ENCODE measurements at regions not wholly inside any gene's neighbourhood (a gene's known extent, or its start where the extent isn't known, plus 50 kb on each side); places are given as distances from the start of the nearest gene placed in this dataset.

DNA sequence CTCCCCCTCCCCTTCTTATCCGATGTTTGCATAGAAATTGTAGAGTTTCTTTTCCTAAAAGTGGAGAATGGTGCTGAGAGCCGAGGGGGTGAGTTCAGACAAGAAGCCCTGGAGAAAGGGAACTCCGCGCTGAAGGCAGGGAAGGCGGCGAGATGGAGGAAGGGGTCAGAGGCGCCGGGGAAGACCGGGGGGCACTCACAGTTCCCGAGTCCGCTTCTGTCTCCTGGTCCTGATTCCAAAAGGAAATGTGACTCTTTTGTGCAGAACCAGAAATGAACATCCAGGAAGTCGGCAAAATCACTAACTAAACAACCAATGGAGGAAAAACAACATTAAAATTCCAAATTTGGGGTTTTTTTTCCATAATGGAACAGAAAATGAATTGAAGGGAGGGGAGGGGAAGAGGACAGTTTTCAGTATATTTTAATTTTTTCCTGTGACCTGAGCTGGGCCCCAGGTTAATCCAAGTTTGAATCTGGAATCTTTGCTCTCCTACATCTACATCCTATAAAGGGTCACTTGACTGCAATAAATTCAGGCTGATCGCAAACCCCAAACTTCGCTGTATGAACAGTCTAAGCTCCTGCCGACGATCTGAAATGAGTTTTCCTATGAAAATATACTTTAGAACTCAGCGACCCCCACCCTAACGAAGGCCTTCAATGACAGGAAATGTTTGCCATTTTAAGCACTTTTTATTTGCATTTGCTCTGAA lies 252.3 kb downstream of the C16orf95 start:
- no peak for DNase-seq
- TF ChIP-seq, protein P1, sequence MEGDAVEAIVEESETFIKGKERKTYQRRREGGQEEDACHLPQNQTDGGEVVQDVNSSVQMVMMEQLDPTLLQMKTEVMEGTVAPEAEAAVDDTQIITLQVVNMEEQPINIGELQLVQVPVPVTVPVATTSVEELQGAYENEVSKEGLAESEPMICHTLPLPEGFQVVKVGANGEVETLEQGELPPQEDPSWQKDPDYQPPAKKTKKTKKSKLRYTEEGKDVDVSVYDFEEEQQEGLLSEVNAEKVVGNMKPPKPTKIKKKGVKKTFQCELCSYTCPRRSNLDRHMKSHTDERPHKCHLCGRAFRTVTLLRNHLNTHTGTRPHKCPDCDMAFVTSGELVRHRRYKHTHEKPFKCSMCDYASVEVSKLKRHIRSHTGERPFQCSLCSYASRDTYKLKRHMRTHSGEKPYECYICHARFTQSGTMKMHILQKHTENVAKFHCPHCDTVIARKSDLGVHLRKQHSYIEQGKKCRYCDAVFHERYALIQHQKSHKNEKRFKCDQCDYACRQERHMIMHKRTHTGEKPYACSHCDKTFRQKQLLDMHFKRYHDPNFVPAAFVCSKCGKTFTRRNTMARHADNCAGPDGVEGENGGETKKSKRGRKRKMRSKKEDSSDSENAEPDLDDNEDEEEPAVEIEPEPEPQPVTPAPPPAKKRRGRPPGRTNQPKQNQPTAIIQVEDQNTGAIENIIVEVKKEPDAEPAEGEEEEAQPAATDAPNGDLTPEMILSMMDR (IDR thresholded peaks at IDR 0.05) = no peak
- Histone ChIP-seq H3K27ac (no peak overlapping the region), H3K36me3 (ENCODE audit: low read depth, missing control alignments) (no peaks in the 10 kb centered on the region), H3K4me1 (no peaks in the 10 kb centered on the region), H3K4me3 (no peak overlapping the region), H3K9me3 (no peaks in the 10 kb centered on the region), H3K27me3 (no peaks in the 10 kb centered on the region)
- WGBS, 2 donors = 46 to 47% methylated on average over 18 of the region's 18 CpGs
- intact Hi-C loops (cut with DNase I; ENCODE audit: low total_unique reads) = no loop called here

DNA sequence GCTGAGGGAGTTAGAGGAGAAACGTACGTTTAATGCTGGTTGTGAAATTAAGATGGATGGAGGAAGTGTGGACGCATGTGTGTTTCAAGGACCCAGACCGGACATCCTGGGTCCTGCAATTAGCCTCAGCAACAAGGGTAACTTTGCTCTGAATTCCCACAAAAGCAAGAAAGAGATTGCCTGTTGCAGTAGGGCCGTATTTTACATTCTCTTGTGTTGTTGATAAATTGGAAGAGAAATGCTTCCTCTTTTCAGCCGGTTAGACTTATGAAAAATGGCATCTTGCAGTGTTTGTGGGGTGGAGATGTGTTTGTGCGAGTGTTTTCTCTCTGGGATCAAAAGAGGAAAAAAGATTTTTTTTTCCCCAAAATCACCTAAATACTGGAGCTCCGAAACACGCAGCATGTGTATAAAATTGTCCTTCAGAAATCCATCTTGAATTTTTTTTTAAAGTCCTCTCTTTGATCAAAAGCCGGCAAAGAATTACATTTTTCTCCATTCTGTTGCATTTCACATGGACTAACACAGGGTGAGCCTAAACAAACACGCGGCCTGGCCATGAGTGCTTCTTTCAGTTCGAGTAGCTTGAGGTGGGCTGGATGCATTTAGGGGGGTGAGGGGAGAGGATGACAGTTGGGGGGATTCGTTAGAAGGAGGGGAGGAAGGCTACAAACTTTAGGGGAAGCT lies 251.6 kb downstream of the C16orf95 start:
- no peak overlapping the region for H3K27ac ChIP-seq
- no peaks in the 10 kb centered on the region for H3K9me3 ChIP-seq
- H3K27me3 ChIP-seq = no peaks in the 10 kb centered on the region
- H3K36me3 ChIP-seq (ENCODE audit: low read depth, missing control alignments) = no peaks in the 10 kb centered on the region
- WGBS, 2 donors = 49 to 59% methylated on average over 14 of the region's 14 CpGs
- H3K4me3 ChIP-seq = no peak overlapping the region
- TF ChIP-seq, protein P1 (IDR thresholded peaks at IDR 0.05) = no peak
- no peak for TF ChIP-seq POLR2A (IDR thresholded peaks at IDR 0.05)
- intact Hi-C loops (cut with DNase I; ENCODE audit: low total_unique reads) = no loop called here
- DNase-seq = no peak
- H3K4me1 ChIP-seq = no peaks in the 10 kb centered on the region

DNA sequence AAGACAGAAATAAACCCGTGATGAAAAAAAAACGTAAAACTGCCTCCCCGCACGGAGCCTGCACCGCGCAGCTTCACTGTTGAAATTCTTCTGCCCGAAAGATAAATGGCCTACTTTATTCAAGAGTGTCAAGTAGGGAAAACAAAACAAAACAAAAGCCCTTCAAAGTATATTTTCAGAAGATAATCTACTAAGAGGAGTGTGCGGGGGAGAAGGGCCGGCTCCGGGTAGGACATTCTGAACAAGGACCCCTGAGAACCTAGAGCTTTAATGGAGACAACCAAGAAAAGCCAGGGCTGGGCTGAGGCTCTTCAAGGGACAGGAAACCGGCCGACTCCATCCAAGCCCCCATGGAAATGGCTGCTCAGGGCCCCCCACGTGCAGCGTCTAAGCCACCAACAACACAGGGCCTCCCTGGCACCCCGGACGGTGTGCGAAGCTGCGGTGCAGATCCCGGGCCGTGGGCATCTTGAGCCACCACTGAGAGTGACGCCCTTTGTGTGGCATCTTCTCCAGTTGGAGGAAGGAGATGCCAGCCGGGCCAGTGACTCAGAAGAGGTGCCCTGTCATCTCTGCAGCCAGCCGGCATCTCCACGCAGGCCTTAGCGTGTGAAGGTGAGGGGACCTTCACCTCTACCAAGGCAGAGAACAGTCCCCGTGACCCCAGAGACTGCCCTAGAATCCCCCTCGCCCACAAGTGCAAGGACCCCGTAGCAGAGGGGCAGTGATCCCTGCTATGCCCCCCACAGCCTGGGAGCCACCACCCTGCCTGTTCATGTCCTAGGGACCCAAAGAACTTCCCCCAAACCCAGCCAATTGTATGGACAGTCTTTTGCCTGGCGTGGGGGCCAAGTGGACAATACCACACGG lies 250.8 kb downstream of the C16orf95 start:
- Histone ChIP-seq H3K4me3 (no peak overlapping the region), H3K9me3 (no peaks in the 10 kb centered on the region), H3K36me3 (ENCODE audit: low read depth, missing control alignments) (no peaks in the 10 kb centered on the region), H3K27ac (no peak overlapping the region), H3K27me3 (no peaks in the 10 kb centered on the region), H3K4me1 (no peaks in the 10 kb centered on the region)
- WGBS, 2 donors = 55 to 68% methylated on average over 20 to 26 of the region's 30 CpGs
- TF ChIP-seq, protein P1 (IDR thresholded peaks at IDR 0.05) = no peak
- no peak for TF ChIP-seq POLR2A (IDR thresholded peaks at IDR 0.05)
- intact Hi-C loops (cut with DNase I; ENCODE audit: low total_unique reads) = no loop called here
- no peak for DNase-seq

DNA sequence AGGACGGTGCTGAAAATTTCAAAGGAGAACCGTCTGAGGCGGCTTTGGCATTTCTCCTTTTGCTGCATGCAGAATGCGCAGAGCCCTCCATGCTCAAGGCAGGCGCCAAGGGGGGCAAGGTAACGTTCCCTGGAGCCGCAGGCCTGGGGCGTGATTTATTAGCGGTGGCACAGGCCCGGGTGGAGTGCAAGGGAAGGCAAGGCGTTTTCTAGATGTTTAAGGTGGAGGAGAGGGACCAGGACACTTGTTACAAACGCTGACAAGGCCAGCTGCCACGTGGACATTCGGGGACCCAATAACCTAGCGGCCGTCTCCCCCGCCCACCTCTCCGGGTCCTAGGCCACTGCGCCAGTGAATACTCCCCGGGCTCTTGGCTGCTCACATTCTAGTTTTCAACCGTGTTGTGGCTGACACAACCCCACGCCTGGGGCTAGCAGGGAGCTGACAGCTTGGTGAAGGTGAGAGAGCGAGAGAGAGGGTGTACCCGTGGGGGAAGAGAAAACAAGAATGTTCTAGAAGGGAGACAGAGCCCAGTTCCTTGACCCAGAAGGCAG lies 250.1 kb downstream of the C16orf95 start:
- intact Hi-C loops (cut with DNase I; ENCODE audit: low total_unique reads) = no loop called here
- no peaks in the 10 kb centered on the region for H3K36me3 ChIP-seq (ENCODE audit: low read depth, missing control alignments)
- H3K4me3 ChIP-seq = no peak overlapping the region
- 59 to 73% methylated on average over 15 to 24 of the region's 24 CpGs for WGBS, 2 donors
- no peaks in the 10 kb centered on the region for H3K9me3 ChIP-seq
- no peaks in the 10 kb centered on the region for H3K27me3 ChIP-seq
- H3K27ac ChIP-seq = no peak overlapping the region
- DNase-seq = no peak
- no peaks in the 10 kb centered on the region for H3K4me1 ChIP-seq
- no peak for TF ChIP-seq POLR2A (IDR thresholded peaks at IDR 0.05)
- TF ChIP-seq, protein P1 (IDR thresholded peaks at IDR 0.05) = no peak
